ENCODE measurements at regions not wholly inside any gene's neighbourhood (a gene's known extent, or its start where the extent isn't known, plus 50 kb on each side); places are given as distances from the start of the nearest gene placed in this dataset.

GRCh38 chr12:77339610-77340009 is 274.2 kb upstream of the E2F7 start:
- no peak overlapping the region for H3K4me3 ChIP-seq (ENCODE audit: low read depth, poor library complexity, severe bottlenecking)
- no peak for TF ChIP-seq CTCF (IDR thresholded peaks at IDR 0.05)
- TF ChIP-seq POLR2A (IDR thresholded peaks at IDR 0.05), result no peak
- WGBS, 2 donors, result 77 to 83% methylated on average over 1 of the region's 1 CpG
- intact Hi-C loops (cut with DNase I; ENCODE audit: low total_unique reads), result no loop called here
- DNase-seq (ENCODE audit: low spot score in 2 of 2), result no peak

GRCh38 chr12:77337362-77337761 is 272.0 kb upstream of the E2F7 start:
- WGBS, 2 donors, result 79 to 84% methylated on average over 5 of the region's 5 CpGs
- intact Hi-C loops (cut with DNase I; ENCODE audit: low total_unique reads), result no loop called here

GRCh38 chr12:77334806-77335205 is 269.4 kb upstream of the E2F7 start:
- DNase-seq (ENCODE audit: low spot score in 2 of 2), result no peak
- intact Hi-C loops (cut with DNase I; ENCODE audit: low total_unique reads), result no loop called here
- no peak overlapping the region for H3K4me3 ChIP-seq (ENCODE audit: low read depth, poor library complexity, severe bottlenecking)
- 86 to 91% methylated on average over 2 of the region's 2 CpGs for WGBS, 2 donors
- no peak for TF ChIP-seq POLR2A (IDR thresholded peaks at IDR 0.05)
- TF ChIP-seq CTCF (IDR thresholded peaks at IDR 0.05), result no peak

More at GRCh38 chr12:77337362-77337761, 272.0 kb upstream of the E2F7 start:
- no peak for DNase-seq (ENCODE audit: low spot score in 2 of 2)
- H3K4me3 ChIP-seq (ENCODE audit: low read depth, poor library complexity, severe bottlenecking), result no peak overlapping the region
- TF ChIP-seq CTCF (IDR thresholded peaks at IDR 0.05) (no peak), POLR2A (IDR thresholded peaks at IDR 0.05) (no peak)

GRCh38 chr12:77328326-77328725 is 263.0 kb upstream of the E2F7 start:
- 51 to 72% methylated on average over 7 of the region's 7 CpGs for WGBS, 2 donors

GRCh38 chr12:77325511-77326236 is 260.3 kb upstream of the E2F7 start:
- DNase-seq (ENCODE audit: low spot score in 2 of 2), result peak in 1 of 2 donors; percentile 87
- H3K4me3 ChIP-seq (ENCODE audit: low read depth, poor library complexity, severe bottlenecking), result peak overlapping the region; percentile 44
- TF ChIP-seq CTCF (IDR thresholded peaks at IDR 0.05), result no peak
- TF ChIP-seq POLR2A (IDR thresholded peaks at IDR 0.05), result no peak
- WGBS, 2 donors, result 4% methylated on average over 26 to 30 of the region's 30 CpGs
- intact Hi-C loops (cut with DNase I; ENCODE audit: low total_unique reads), result loop anchor here (10.0 kb wide), 1 partner anchor 261 kb away; the partner anchor contains the start of gene E2F7

More at GRCh38 chr12:77328326-77328725, 263.0 kb upstream of the E2F7 start:
- no peak for TF ChIP-seq CTCF (IDR thresholded peaks at IDR 0.05)
- TF ChIP-seq POLR2A (IDR thresholded peaks at IDR 0.05), result no peak
- DNase-seq (ENCODE audit: low spot score in 2 of 2), result peak in 1 of 2 donors; percentile 28
- intact Hi-C loops (cut with DNase I; ENCODE audit: low total_unique reads), result loop anchor here (10.0 kb wide), 1 partner anchor 264 kb away; the partner anchor contains the start of gene E2F7
- no peak overlapping the region for H3K4me3 ChIP-seq (ENCODE audit: low read depth, poor library complexity, severe bottlenecking)
